Jurkat, Clone E6-1 (cell line): ENCODE measurements at regions not wholly inside any gene's neighbourhood (a gene's known extent, or its start where the extent isn't known, plus 50 kb on each side); places are given as distances from the start of the nearest gene placed in this dataset.
"Not testable (repeated sequence)": the region's sequence is repeated elsewhere in the genome, so short reads cannot be mapped to it uniquely, and the experiment has no call there.

Experiments used
- DNase-seq: peaks from one replicate; pipeline ENCODE4 v3.0.0-alpha.2; 2011; ENCODE audit warnings: low read depth, low spot score
- H3K4me3 ChIP-seq: 2 replicates; pipeline ENCODE4 v1.5.1; 2011; ENCODE audit warnings: mild to moderate bottlenecking, low read length, control low read depth, moderate library complexity

DNA sequence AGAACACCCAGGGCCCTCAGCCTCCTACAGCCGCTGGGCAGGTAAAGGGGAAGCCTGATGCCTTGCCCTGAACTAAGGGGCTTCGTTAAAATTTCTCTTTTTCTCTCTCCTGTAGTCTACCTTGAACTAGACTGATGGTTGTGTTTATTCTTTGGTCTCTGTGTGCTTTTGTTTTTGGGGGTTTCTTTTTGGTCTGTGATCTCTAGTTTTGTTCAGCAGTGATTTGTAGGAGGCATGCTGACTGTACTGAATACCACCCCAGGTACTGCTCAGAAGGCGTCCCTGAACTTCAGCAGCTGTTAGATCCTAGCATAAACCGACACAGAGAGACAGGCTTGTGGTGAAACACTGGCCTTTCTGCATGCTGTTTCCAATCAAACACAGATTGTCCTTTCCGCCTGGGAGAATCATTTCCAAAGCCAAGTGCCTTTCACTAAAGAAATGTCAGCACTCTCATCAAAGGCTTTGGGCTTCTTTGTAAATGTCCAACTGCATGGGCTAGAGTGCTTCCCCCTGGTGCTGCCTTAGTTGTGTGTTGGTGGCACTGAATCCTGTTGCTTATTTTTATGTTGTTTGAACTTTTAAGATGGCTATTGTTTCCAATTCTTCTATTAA, 364.7 kb upstream of the SASH1 start:
- no peak for DNase-seq
- H3K4me3 ChIP-seq, result no peak overlapping the region

- DNase-seq, result no peak
- H3K4me3 ChIP-seq, result no peak overlapping the region
Measured at GRCh38 chr6:147979966-147980365, 362.7 kb upstream of the SASH1 start.

- H3K4me3 ChIP-seq, result no peak overlapping the region
- no peak for DNase-seq
Measured at GRCh38 chr6:147983581-147984366, 358.9 kb upstream of the SASH1 start.

- H3K4me3 ChIP-seq, result no peak overlapping the region
- no peak for DNase-seq
Measured at GRCh38 chr6:147986846-147987245, 355.8 kb upstream of the SASH1 start.

- no peak overlapping the region for H3K4me3 ChIP-seq
- DNase-seq, result no peak
Measured at GRCh38 chr6:147990159-147990558, 352.5 kb upstream of the SASH1 start.

- no peak for DNase-seq
Measured at GRCh38 chr6:147991961-147992360, 350.7 kb upstream of the SASH1 start.

GRCh38 chr6:147999001-147999540, 343.6 kb upstream of the SASH1 start:
- no peak for DNase-seq
- H3K4me3 ChIP-seq, result no peak overlapping the region

More at GRCh38 chr6:147991961-147992360, 350.7 kb upstream of the SASH1 start:
- no peak overlapping the region for H3K4me3 ChIP-seq

DNA sequence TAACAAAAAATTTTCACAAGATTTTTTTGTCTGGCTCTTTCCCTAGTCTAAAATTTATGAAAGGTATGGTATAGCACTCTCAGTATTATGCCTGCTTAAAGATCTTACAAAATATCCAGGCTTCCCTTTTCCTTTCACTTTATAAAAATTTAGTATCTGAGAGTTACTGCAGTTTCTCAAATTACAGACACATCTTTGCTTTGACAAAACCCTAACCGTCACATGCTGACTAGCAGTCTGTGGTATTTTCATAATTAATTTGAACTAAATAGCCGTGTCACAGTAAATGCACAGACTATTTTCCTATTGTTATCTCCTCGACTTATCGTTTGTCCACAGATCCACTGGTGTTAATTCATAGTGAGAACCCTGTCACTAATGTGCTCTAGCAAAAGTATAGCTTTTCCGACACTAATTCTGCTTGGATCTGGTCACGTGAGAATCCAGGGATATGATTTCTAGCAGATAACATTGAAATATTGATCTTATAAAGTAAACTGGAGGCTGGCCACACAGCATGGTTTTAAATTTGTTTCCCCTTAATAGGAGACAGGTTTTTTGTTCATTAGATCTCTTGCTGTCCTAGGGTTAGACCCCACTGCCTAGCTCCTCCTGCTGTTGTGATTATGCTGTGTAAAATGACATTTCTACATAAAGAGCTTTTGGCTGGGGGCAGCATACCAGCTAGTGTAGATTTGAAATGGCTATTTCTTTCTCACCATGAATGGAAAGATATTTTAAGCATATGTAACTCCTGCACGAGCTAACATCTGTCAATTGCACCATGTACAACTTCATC, 340.6 kb upstream of the SASH1 start:
- H3K4me3 ChIP-seq, result no peak overlapping the region
- DNase-seq, result no peak

- no peak for DNase-seq
- no peak overlapping the region for H3K4me3 ChIP-seq
Measured at GRCh38 chr6:148004651-148005050, 338.0 kb upstream of the SASH1 start.

GRCh38 chr6:148005806-148006205, 336.8 kb upstream of the SASH1 start:
- no peak for DNase-seq
- no peak overlapping the region for H3K4me3 ChIP-seq

DNA sequence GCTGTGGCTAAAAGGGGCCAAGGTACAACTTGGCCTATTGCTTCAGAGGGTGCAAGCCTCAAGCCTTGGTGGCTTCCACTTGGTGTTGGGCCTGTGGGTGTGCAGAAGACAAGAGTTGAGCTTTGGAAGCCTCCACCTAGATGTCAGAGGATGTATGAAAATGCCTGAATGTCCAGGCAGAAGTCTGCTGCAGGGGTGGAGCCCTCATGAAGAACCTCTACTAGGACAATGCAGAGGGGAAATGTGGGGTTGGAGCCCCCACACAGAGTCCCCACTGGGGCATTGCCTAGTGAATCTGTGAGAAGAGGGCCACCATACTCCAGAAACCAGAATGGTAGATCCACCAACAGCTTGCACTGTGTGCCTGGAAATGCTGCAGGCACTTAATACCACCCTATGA, 332.1 kb upstream of the SASH1 start:
- not testable (repeated sequence) for DNase-seq, H3K4me3 ChIP-seq

GRCh38 chr6:148016013-148016412, 326.6 kb upstream of the SASH1 start:
- DNase-seq, result no peak
- no peak overlapping the region for H3K4me3 ChIP-seq

DNA sequence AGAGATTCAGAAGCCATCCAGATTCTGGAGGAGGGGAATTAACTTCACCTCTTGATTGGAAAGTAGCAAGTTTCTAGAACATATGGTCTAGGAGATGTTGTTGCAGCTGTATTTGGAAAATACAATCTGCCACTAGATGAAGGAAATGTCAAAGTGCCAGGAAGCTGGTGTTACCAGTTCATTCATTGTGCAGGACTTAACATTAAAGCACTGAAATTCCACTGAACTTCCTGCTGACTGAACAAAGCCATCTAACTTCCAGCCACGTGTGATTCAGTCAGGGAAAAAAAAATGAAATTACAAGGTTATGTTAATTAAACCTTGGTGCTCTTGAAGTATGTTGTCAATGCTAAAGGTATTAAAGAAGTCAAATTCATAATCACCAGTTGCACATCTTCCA, 321.5 kb upstream of the SASH1 start:
- DNase-seq, result no peak
- no peak overlapping the region for H3K4me3 ChIP-seq

DNA sequence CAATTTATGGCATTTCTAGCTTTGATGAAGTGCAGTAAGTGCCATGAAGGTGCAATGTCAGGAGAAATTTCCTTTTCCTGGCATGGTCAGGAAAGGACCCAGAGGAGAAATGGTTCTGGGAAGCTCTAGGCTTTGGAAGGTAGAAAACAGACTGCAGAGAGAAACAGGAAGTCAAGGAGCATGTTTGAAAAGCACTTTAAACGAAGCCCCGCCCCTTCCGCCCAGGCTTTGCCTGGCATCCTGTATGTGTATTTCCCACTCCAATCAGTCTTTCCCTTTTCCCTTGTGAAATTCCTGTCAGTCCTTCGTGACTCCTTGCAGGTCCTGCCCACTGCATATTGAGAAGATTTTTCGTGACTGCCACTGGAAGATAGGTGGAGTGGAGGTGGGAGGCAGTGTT, 320.9 kb upstream of the SASH1 start:
- DNase-seq, result no peak
- no peak overlapping the region for H3K4me3 ChIP-seq

- not testable (repeated sequence) for H3K4me3 ChIP-seq, DNase-seq
Measured at GRCh38 chr6:148022279-148022678, 320.4 kb upstream of the SASH1 start.

DNA sequence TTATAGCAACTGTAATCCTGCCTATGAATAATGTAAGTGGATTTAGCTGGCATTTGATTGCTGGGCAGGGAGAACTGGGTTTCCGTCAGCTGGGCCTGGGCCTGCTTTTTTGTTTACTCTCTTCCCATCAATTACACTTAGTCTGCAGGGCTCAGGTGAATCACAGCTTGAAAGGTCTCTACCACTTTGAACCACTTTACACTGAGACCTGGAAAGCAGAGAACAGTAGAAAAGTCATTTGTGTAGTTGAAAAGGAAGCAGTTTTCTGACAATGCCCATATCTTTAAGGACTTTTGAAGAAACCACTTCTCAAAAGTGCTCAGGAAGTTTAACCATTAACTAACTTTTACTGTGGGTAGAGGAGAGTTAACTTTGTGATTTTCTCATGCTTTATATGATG, 315.4 kb upstream of the SASH1 start:
- DNase-seq, result no peak

DNA sequence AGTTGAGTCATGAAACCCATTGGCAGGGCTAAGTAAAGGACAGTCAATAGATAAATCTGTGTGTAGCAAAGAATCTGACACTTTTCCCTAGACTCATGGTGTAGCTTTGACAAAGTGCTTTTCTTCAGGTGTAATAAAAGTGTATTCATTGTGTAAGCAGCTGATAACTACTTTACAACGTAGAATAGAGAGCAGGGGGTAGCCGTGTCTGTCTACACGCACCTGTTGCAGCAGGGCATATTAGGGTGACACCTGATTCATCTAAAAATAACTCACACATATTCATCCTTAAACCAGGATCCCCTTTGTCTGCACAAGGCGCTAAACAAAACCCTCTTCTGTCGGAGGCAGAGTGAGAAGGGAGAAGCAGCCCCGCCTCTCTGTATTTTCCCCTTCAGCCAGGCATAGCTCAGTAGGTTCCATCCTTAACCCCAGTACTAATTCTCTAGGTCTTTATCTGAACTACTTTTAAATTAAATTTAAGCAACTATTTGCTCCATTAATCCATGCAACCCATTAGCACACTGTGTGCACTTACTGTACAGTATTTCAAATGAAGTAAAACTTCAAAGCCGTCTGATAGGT, 306.7 kb upstream of the SASH1 start:
- no peak overlapping the region for H3K4me3 ChIP-seq
- no peak for DNase-seq

More for the DNA sequence above, 315.4 kb upstream of the SASH1 start:
- no peak overlapping the region for H3K4me3 ChIP-seq

GRCh38 chr6:148037496-148037895, 305.1 kb upstream of the SASH1 start:
- no peak overlapping the region for H3K4me3 ChIP-seq
- DNase-seq, result no peak

GRCh38 chr6:148041546-148041945, 301.1 kb upstream of the SASH1 start:
- H3K4me3 ChIP-seq, result no peak overlapping the region
- DNase-seq, result no peak
